Endothelial cell of umbilical vein (primary cell): ENCODE measurements at regions not wholly inside any gene's neighbourhood (a gene's known extent, or its start where the extent isn't known, plus 50 kb on each side); places are given as distances from the start of the nearest gene placed in this dataset.

Source experiments
- BruUV-seq: library from RNA; stranded (reverse); fragments of 400-500 nt; replicated peaks from 2 replicates; lab custom pipeline; 2021; lab: Mats Ljungman, UMichigan
- CTCF ChIA-PET: fragments of 300-600, 350-600 bp; sonication (Branson Sonifier 250); formaldehyde crosslinking; loops from one replicate; lab custom pipeline; 2021; ENCODE audit warnings: antibody characterized with exemption, inconsistent platforms; lab: Charles Lee
- POLR2A ChIA-PET: fragments of 300-600, 350-600 bp; sonication (Branson Sonifier 250); formaldehyde crosslinking; loops from one replicate; lab custom pipeline; 2021; ENCODE audit warnings: antibody characterized with exemption, inconsistent platforms; lab: Charles Lee
- DNase-seq: peaks from one replicate; pipeline ENCODE4 v3.0.0-alpha.2; 2011; ENCODE audit warnings: low read depth, low spot score
- FAIRE-seq: peaks from 2 replicates; lab custom pipeline; 2011; peaks lifted over from hg19 to GRCh38; lab: Jason Lieb, UNC
- H2AFZ ChIP-seq: 2 replicates; pipeline ENCODE4 v1.6.0; 2012; ENCODE audit warnings: low read depth, low read length, control low read depth, inconsistent platforms
- H3K27ac ChIP-seq: 2 replicates; pipeline ENCODE4 v1.5.1; 2011; ENCODE audit warnings: low read depth, mild to moderate bottlenecking, control low read depth, low read length, moderate library complexity; ENCODE audit not compliant: insufficient read depth
- H3K27me3 ChIP-seq, 2 experiments: 2 replicates each; pipeline versions ENCODE4 v1.6.0 to v1.6.1; 2011; ENCODE audit warnings: low read length in 2 of 2, mixed read lengths in 1 of 2; ENCODE audit not compliant: control insufficient read depth in 2 of 2, insufficient read depth in 2 of 2
- H3K36me3 ChIP-seq, 2 experiments: 2 replicates in 1 of 2; 3 replicates in 1 of 2; pipeline ENCODE4 v1.5.1; 2011; ENCODE audit warnings: low read length in 2 of 2, mild to moderate bottlenecking in 1 of 2, moderate library complexity in 1 of 2; ENCODE audit not compliant: control insufficient read depth in 2 of 2, insufficient read depth in 2 of 2; ENCODE audit errors: extremely low read depth in 1 of 2
- H3K4me1 ChIP-seq: 3 replicates; pipeline ENCODE4 v1.5.1; 2011; ENCODE audit warnings: mild to moderate bottlenecking, low read length; ENCODE audit not compliant: control insufficient read depth, insufficient read depth; ENCODE audit errors: extremely low read depth
- H3K4me2 ChIP-seq: 2 replicates; pipeline ENCODE4 v1.6.1; 2011; ENCODE audit warnings: low read length, control low read depth, mixed read lengths; ENCODE audit not compliant: insufficient read depth
- H3K4me3 ChIP-seq, 3 experiments: fragments of 200-600 bp in 1 of 3; sonication (generic), shearing (Covaris generic) in 1 of 3; replicated peaks in 1 of 3; 2 replicates each; pipeline ENCODE4 v1.5.1; 2011 to 2016; ENCODE audit warnings: control low read depth in 3 of 3, low read length in 3 of 3, mild to moderate bottlenecking in 2 of 3, inconsistent platforms in 1 of 3, low read depth in 1 of 3, moderate library complexity in 1 of 3; ENCODE audit not compliant: insufficient read depth in 1 of 3
- H3K79me2 ChIP-seq: 2 replicates; pipeline ENCODE4 v1.6.0; 2012; ENCODE audit warnings: low read length, inconsistent platforms; ENCODE audit not compliant: control insufficient read depth, insufficient read depth
- H3K9ac ChIP-seq: replicated peaks from 2 replicates; pipeline ENCODE3; 2011; ENCODE audit warnings: low read length, control low read depth; ENCODE audit not compliant: insufficient read depth; ENCODE audit errors: extremely low read depth
- H3K9me1 ChIP-seq: replicated peaks from 3 replicates; pipeline ENCODE4 v1.6.0; 2011; ENCODE audit warnings: mild to moderate bottlenecking, low read length; ENCODE audit not compliant: control insufficient read depth, insufficient read depth; ENCODE audit errors: extremely low read depth
- H3K9me3 ChIP-seq: replicated peaks from 2 replicates; pipeline ENCODE4 v1.5.1; 2012; ENCODE audit warnings: low read length, inconsistent platforms; ENCODE audit not compliant: control insufficient read depth, insufficient read depth
- H4K20me1 ChIP-seq: replicated peaks from 2 replicates; pipeline ENCODE3; 2011; ENCODE audit warnings: mild to moderate bottlenecking, low read length; ENCODE audit not compliant: control insufficient read depth, insufficient read depth; ENCODE audit errors: extremely low read depth
- CTCF ChIP-seq, 2 donors: IDR thresholded peaks; 1 replicate in 1 of 2; 2 replicates in 1 of 2; pipeline ENCODE4 v1.5.1; 2011; ENCODE audit warnings: low read length in 2 of 2, mild to moderate bottlenecking in 2 of 2, moderate library complexity in 2 of 2, control low read depth in 1 of 2, inconsistent platforms in 1 of 2, low read depth in 1 of 2; ENCODE audit not compliant: insufficient read depth in 1 of 2; ENCODE audit errors: extremely low read depth in 1 of 2
- EZH2 ChIP-seq: IDR thresholded peaks from 2 replicates; pipeline ENCODE4 v1.6.1; 2012; ENCODE audit warnings: borderline replicate concordance, low read depth, mild to moderate bottlenecking, moderate library complexity, low read length, inconsistent platforms; ENCODE audit not compliant: severe bottlenecking
- FOS ChIP-seq: IDR thresholded peaks from 2 replicates; pipeline ENCODE4 v1.6.1; 2011; ENCODE audit warnings: mild to moderate bottlenecking, low read length, moderate library complexity, borderline replicate concordance; ENCODE audit not compliant: insufficient read depth
- GATA2 ChIP-seq: IDR thresholded peaks from 2 replicates; pipeline ENCODE4 v1.7.0; 2011; ENCODE audit warnings: low read depth, mild to moderate bottlenecking, moderate library complexity, mixed read lengths, low read length; ENCODE audit not compliant: insufficient read length, insufficient read depth
- JUN ChIP-seq: IDR thresholded peaks from 2 replicates; pipeline ENCODE4 v1.6.1; 2011; ENCODE audit warnings: borderline replicate concordance, low read depth; ENCODE audit not compliant: insufficient read length, insufficient read depth
- MYC ChIP-seq: IDR thresholded peaks from one replicate; pipeline ENCODE4 v1.6.1; 2011; ENCODE audit warnings: mild to moderate bottlenecking, low read depth, low read length
- POLR2A ChIP-seq: IDR thresholded peaks from 2 replicates; pipeline ENCODE4 v1.6.1; 2012; ENCODE audit warnings: low read depth, mild to moderate bottlenecking, control low read depth, low read length
- POLR2AphosphoS5 ChIP-seq: IDR thresholded peaks from 2 replicates; pipeline ENCODE4 v1.6.1; 2012; ENCODE audit warnings: low read depth, mild to moderate bottlenecking, control low read depth, low read length, moderate library complexity; ENCODE audit not compliant: insufficient read depth
- dilution Hi-C: fragments of 300-500 bp; cut with MboI; formaldehyde crosslinking; loops from one replicate; pipeline ENCODE4 v1.15.0; 2019; ENCODE audit warnings: low sequenced_read_pairs; ENCODE audit not compliant: extremely low pct_ligation_motif_present
- intact Hi-C: fragments of 100-400 bp; cut with micrococcal nuclease; formaldehyde crosslinking; loops from one replicate; pipeline ENCODE4 v1.10.0; 2022
- TF ChIP-seq, protein P1 (sequence below): IDR thresholded peaks from 2 replicates; pipeline ENCODE4 v1.6.1; 2011; ENCODE audit not compliant: insufficient read depth, insufficient read length

GRCh38 chr12:81956468-81956860, 197.3 kb upstream of the PPFIA2 start:
- H3K9me1 ChIP-seq = no peaks in the 10 kb centered on the region
- no peak overlapping the region for H3K4me3 ChIP-seq
- no peaks in the 10 kb centered on the region for H3K4me1 ChIP-seq
- H4K20me1 ChIP-seq = no peaks in the 10 kb centered on the region
- ChIA-PET CTCF (no interaction called here), POLR2A (no interaction called here)
- intact Hi-C loops = no loop called here
- dilution Hi-C loops = no loop called here
- H3K9ac ChIP-seq = no peak overlapping the region
- no peaks in the 10 kb centered on the region for H3K27me3 ChIP-seq
- no peak overlapping the region for H3K4me2 ChIP-seq
- DNase-seq (no peak), FAIRE-seq (no peak)
- TF ChIP-seq EZH2 (no peak), MYC (no peak), POLR2AphosphoS5 (no peak), GATA2 (no peak), POLR2A (no peak), FOS (no peak), JUN (no peak), CTCF (IDR thresholded peaks at IDR 0.05; ENCODE audit: extremely low read depth in 1 of 2, insufficient read depth in 1 of 2, low read depth in 1 of 2, low read length in 2 of 2) (no peak)
- TF ChIP-seq, protein P1, sequence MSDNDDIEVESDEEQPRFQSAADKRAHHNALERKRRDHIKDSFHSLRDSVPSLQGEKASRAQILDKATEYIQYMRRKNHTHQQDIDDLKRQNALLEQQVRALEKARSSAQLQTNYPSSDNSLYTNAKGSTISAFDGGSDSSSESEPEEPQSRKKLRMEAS = no peak
- H3K27ac ChIP-seq = no peak overlapping the region
- no peaks in the 10 kb centered on the region for H3K79me2 ChIP-seq
- H2AFZ ChIP-seq = no peak overlapping the region
- H3K9me3 ChIP-seq = no peaks in the 10 kb centered on the region
- H3K36me3 ChIP-seq = no peaks in the 10 kb centered on the region
- no TSS peak for BruUV-seq
